Endodermal cell (in vitro differentiated cells): ENCODE measurements at regions not wholly inside any gene's neighbourhood (a gene's known extent, or its start where the extent isn't known, plus 50 kb on each side); places are given as distances from the start of the nearest gene placed in this dataset.

Experiments
- DNase-seq: peaks from one replicate; pipeline ENCODE4 v3.0.0-alpha.2; 2017
- H3K27ac ChIP-seq: 2 replicates; pipeline ENCODE4 v1.5.1; 2013; ENCODE audit warnings: mild to moderate bottlenecking, low read depth, low read length, moderate library complexity
- H3K27me3 ChIP-seq: 2 replicates; pipeline ENCODE4 v1.6.1; 2013; ENCODE audit warnings: mild to moderate bottlenecking, low read length, moderate library complexity; ENCODE audit not compliant: insufficient read depth, control insufficient read depth, poor library complexity, severe bottlenecking
- H3K36me3 ChIP-seq: 2 replicates; pipeline ENCODE4 v1.7.0; 2013; ENCODE audit warnings: mild to moderate bottlenecking, low read length, moderate library complexity; ENCODE audit not compliant: control insufficient read depth, insufficient read depth
- H3K4me1 ChIP-seq: one replicate; pipeline ENCODE4 v1.7.0; 2013; ENCODE audit warnings: low read length; ENCODE audit not compliant: control insufficient read depth, insufficient read depth
- H3K4me3 ChIP-seq: 2 replicates; pipeline ENCODE4 v1.5.1; 2013; ENCODE audit warnings: mild to moderate bottlenecking, low read length, moderate library complexity
- H3K9ac ChIP-seq: 2 replicates; pipeline ENCODE4 v1.6.1; 2013; ENCODE audit warnings: mild to moderate bottlenecking, low read length, moderate library complexity; ENCODE audit not compliant: poor library complexity, severe bottlenecking; ENCODE audit errors: extremely low read depth
- H3K9me3 ChIP-seq: 2 replicates; pipeline ENCODE4 v1.6.1; 2013; ENCODE audit warnings: mild to moderate bottlenecking, low read length, moderate library complexity; ENCODE audit not compliant: control insufficient read depth
- H3K27ac Mint-ChIP-seq: 2 replicates; pipeline ENCODE4 v1.8.0; 2020; ENCODE audit warnings: mixed read lengths
- H3K27me3 Mint-ChIP-seq: 2 replicates; pipeline ENCODE4 v1.8.0; 2021; ENCODE audit warnings: mild to moderate bottlenecking, mixed read lengths; ENCODE audit not compliant: insufficient read depth
- H3K36me3 Mint-ChIP-seq: 2 replicates; pipeline ENCODE4 v1.8.0; 2020; ENCODE audit warnings: low read depth, mixed read lengths
- H3K4me1 Mint-ChIP-seq: 2 replicates; pipeline ENCODE4 v1.8.0; 2020; ENCODE audit warnings: mixed read lengths
- H3K4me3 Mint-ChIP-seq: 2 replicates; pipeline ENCODE4 v1.8.0; 2020; ENCODE audit warnings: mild to moderate bottlenecking, moderate library complexity, mixed read lengths
- H3K9me3 Mint-ChIP-seq: 2 replicates; pipeline ENCODE4 v1.8.0; 2020; ENCODE audit warnings: mild to moderate bottlenecking, mixed read lengths
- CTCF ChIP-seq: fragments of 200-600 bp; sonication (generic); conservative IDR thresholded peaks from 2 replicates; pipeline ENCODE4 v1.5.0; 2021; ENCODE audit warnings: antibody characterized with exemption, mild to moderate bottlenecking
- WGBS, 2 experiments: methylation state at CpG; one replicate each; pipeline versions ENCODE4 v1.1.5 to v1.1.7; 2013; ENCODE audit warnings: missing lambda C conversion rate in 2 of 2, mixed read lengths in 1 of 2; ENCODE audit not compliant: insufficient coverage in 1 of 2, insufficient read length in 1 of 2; 5-methylcytosine and 5-hydroxymethylcytosine counted together

- no peaks in the 10 kb centered on the region for H3K4me1 ChIP-seq
- H3K27me3 ChIP-seq, result no peaks in the 10 kb centered on the region
- no peak overlapping the region for H3K27ac ChIP-seq
- TF ChIP-seq CTCF, result no peak
- Mint-ChIP-seq H3K4me1 (no peaks in the 10 kb centered on the region), H3K27ac (no peak overlapping the region), H3K4me3 (no peak overlapping the region), H3K27me3 (no peaks in the 10 kb centered on the region), H3K36me3 (peaks cover 22% of the 10 kb centered on the region), H3K9me3 (peaks cover 12% of the 10 kb centered on the region)
- DNase-seq, result no peak
- no peak overlapping the region for H3K9ac ChIP-seq
- no peak overlapping the region for H3K4me3 ChIP-seq
- no peaks in the 10 kb centered on the region for H3K36me3 ChIP-seq
- 92 to 100% methylated on average over 1 of the region's 1 CpG for WGBS, 2 experiments
- H3K9me3 ChIP-seq, result peaks cover 8% of the 10 kb centered on the region
Observed at GRCh38 chr4:123064390-123064789, 142.0 kb upstream of the NUDT6 start.

GRCh38 chr4:123068081-123068480 lies 145.7 kb upstream of the NUDT6 start:
- peaks cover under 1% of the 10 kb centered on the region for H3K36me3 Mint-ChIP-seq
- Histone ChIP-seq H3K9me3 (peaks cover 2% of the 10 kb centered on the region), H3K4me3 (no peak overlapping the region), H3K4me1 (no peaks in the 10 kb centered on the region), H3K36me3 (no peaks in the 10 kb centered on the region), H3K27me3 (no peaks in the 10 kb centered on the region), H3K9ac (no peak overlapping the region), H3K27ac (no peak overlapping the region)
- no peaks in the 10 kb centered on the region for H3K27me3 Mint-ChIP-seq
- WGBS, 2 experiments, result 86% methylated on average over 1 of the region's 1 CpG; no CpG with 5 or more reads in 1 of the 2 experiments
- DNase-seq, result no peak
- no peaks in the 10 kb centered on the region for H3K4me1 Mint-ChIP-seq
- H3K27ac Mint-ChIP-seq, result no peak overlapping the region
- H3K9me3 Mint-ChIP-seq, result peaks cover 1% of the 10 kb centered on the region
- TF ChIP-seq CTCF, result no peak
- H3K4me3 Mint-ChIP-seq, result no peak overlapping the region

- Mint-ChIP-seq H3K4me1 (no peaks in the 10 kb centered on the region), H3K36me3 (no peaks in the 10 kb centered on the region), H3K27me3 (no peaks in the 10 kb centered on the region), H3K27ac (no peak overlapping the region), H3K9me3 (no peaks in the 10 kb centered on the region), H3K4me3 (no peak overlapping the region)
- H3K4me1 ChIP-seq, result no peaks in the 10 kb centered on the region
- no peak overlapping the region for H3K27ac ChIP-seq
- H3K4me3 ChIP-seq, result no peak overlapping the region
- WGBS, 2 experiments, result 100% methylated on average over 1 of the region's 1 CpG; no CpG with 5 or more reads in 1 of the 2 experiments
- H3K9me3 ChIP-seq, result no peaks in the 10 kb centered on the region
- no peak for DNase-seq
- no peaks in the 10 kb centered on the region for H3K36me3 ChIP-seq
- no peak for TF ChIP-seq CTCF
- H3K27me3 ChIP-seq, result no peaks in the 10 kb centered on the region
- H3K9ac ChIP-seq, result no peak overlapping the region
Observed at GRCh38 chr4:123072060-123072459, 149.7 kb upstream of the NUDT6 start.
